ENCODE measurements at regions not wholly inside any gene's neighbourhood (a gene's known extent, or its start where the extent isn't known, plus 50 kb on each side); places are given as distances from the start of the nearest gene placed in this dataset.

GRCh38 chr14:53304726-53305381 lies 151.7 kb upstream of the DDHD1 start:
- H3K4me3 Mint-ChIP-seq: no peak overlapping the region
- peaks cover 8% of the 10 kb centered on the region for H3K27me3 Mint-ChIP-seq (ENCODE audit: insufficient read depth)
- H3K4me1 Mint-ChIP-seq (ENCODE audit: low read depth): peaks cover 2% of the 10 kb centered on the region
- no peak for DNase-seq (ENCODE audit: low spot score)
- H3K9me3 Mint-ChIP-seq: no peaks in the 10 kb centered on the region
- no peaks in the 10 kb centered on the region for H3K36me3 Mint-ChIP-seq (ENCODE audit: low read depth)
- no peak overlapping the region for H3K27ac Mint-ChIP-seq
- intact Hi-C loops (cut with micrococcal nuclease): loop anchor here (5.0 kb wide), 1 partner anchor 153 kb away; the partner anchor contains the start of gene DDHD1

- Mint-ChIP-seq H3K4me1 (ENCODE audit: low read depth) (no peaks in the 10 kb centered on the region), H3K4me3 (no peak overlapping the region), H3K36me3 (ENCODE audit: low read depth) (no peaks in the 10 kb centered on the region), H3K27me3 (ENCODE audit: insufficient read depth) (no peaks in the 10 kb centered on the region), H3K9me3 (no peaks in the 10 kb centered on the region), H3K27ac (no peak overlapping the region)
- intact Hi-C loops (cut with micrococcal nuclease): loop anchor here (2.0 kb wide), 1 partner anchor 1053 kb away; no protein-coding TSS in a partner anchor
- no peak for DNase-seq (ENCODE audit: low spot score)
These were observed 143.0 kb upstream of the DDHD1 start for GRCh38 chr14:53295985-53296582.

GRCh38 chr14:53295372-53295771 lies 142.2 kb upstream of the DDHD1 start:
- no peaks in the 10 kb centered on the region for H3K27me3 Mint-ChIP-seq (ENCODE audit: insufficient read depth)
- H3K27ac Mint-ChIP-seq: no peak overlapping the region
- DNase-seq (ENCODE audit: low spot score): no peak
- no peaks in the 10 kb centered on the region for H3K36me3 Mint-ChIP-seq (ENCODE audit: low read depth)
- intact Hi-C loops (cut with micrococcal nuclease): no loop called here
- no peaks in the 10 kb centered on the region for H3K4me1 Mint-ChIP-seq (ENCODE audit: low read depth)
- no peaks in the 10 kb centered on the region for H3K9me3 Mint-ChIP-seq
- no peak overlapping the region for H3K4me3 Mint-ChIP-seq

GRCh38 chr14:53286301-53286700 lies 133.2 kb upstream of the DDHD1 start:
- no peaks in the 10 kb centered on the region for H3K4me1 Mint-ChIP-seq (ENCODE audit: low read depth)
- intact Hi-C loops (cut with micrococcal nuclease): no loop called here
- H3K4me3 Mint-ChIP-seq: no peak overlapping the region
- no peak overlapping the region for H3K27ac Mint-ChIP-seq
- DNase-seq (ENCODE audit: low spot score): no peak
- peaks cover 3% of the 10 kb centered on the region for H3K9me3 Mint-ChIP-seq
- H3K27me3 Mint-ChIP-seq (ENCODE audit: insufficient read depth): peaks cover 2% of the 10 kb centered on the region
- H3K36me3 Mint-ChIP-seq (ENCODE audit: low read depth): no peaks in the 10 kb centered on the region

DNA sequence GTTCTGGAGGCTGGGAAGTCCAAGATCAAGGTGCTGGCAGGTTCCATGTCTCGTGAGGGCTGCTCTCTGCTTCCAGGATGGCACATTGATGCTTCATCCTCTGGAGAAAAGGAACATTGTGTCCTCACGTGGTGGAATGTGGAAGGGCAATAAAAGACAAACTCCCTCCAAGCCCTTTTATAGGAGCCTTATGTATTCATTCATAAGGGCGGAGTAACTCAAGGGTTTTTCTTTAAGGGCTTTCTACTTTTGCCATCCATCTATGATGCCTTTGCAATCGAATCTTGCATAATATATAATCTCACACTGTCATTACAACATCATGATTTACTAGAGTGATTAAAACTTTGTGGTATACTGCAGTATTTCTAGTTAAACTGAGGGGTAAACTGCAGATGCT lies 132.7 kb upstream of the DDHD1 start:
- no peaks in the 10 kb centered on the region for H3K4me1 Mint-ChIP-seq (ENCODE audit: low read depth)
- H3K27ac Mint-ChIP-seq: no peak overlapping the region
- H3K9me3 Mint-ChIP-seq: peaks cover 5% of the 10 kb centered on the region
- H3K27me3 Mint-ChIP-seq (ENCODE audit: insufficient read depth): peaks cover 2% of the 10 kb centered on the region
- H3K4me3 Mint-ChIP-seq: no peak overlapping the region
- no peak for DNase-seq (ENCODE audit: low spot score)
- H3K36me3 Mint-ChIP-seq (ENCODE audit: low read depth): no peaks in the 10 kb centered on the region
- intact Hi-C loops (cut with micrococcal nuclease): no loop called here

DNA sequence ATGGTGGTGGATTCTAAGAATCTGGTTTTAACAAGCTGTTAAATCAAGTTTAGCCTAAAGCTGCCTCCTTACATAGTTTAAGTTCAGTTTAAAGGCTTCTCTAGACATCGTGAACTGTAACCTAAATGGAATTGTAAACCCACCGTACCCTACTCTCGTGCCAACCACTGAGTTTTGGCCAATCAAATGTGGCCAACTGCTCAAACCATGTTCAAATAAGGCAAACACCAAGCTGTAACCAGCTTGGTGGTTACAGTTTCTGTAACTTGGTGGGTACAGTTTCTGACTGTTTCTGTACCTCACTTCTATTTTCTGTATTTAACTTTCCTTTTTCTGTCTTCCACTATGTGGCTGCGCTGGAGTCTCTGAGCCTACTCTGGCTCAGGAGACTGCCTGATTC lies 131.9 kb upstream of the DDHD1 start:
- DNase-seq (ENCODE audit: low spot score): no peak
- Mint-ChIP-seq H3K27ac (no peak overlapping the region), H3K9me3 (peaks cover 8% of the 10 kb centered on the region), H3K4me3 (no peak overlapping the region), H3K27me3 (ENCODE audit: insufficient read depth) (peaks cover 2% of the 10 kb centered on the region), H3K36me3 (ENCODE audit: low read depth) (no peaks in the 10 kb centered on the region), H3K4me1 (ENCODE audit: low read depth) (no peaks in the 10 kb centered on the region)
- intact Hi-C loops (cut with micrococcal nuclease): no loop called here

GRCh38 chr14:53278602-53279506 lies 125.7 kb upstream of the DDHD1 start:
- intact Hi-C loops (cut with micrococcal nuclease): no loop called here
- no peaks in the 10 kb centered on the region for H3K4me1 Mint-ChIP-seq (ENCODE audit: low read depth)
- H3K27ac Mint-ChIP-seq: no peak overlapping the region
- no peak overlapping the region for H3K4me3 Mint-ChIP-seq
- no peaks in the 10 kb centered on the region for H3K36me3 Mint-ChIP-seq (ENCODE audit: low read depth)
- DNase-seq (ENCODE audit: low spot score): no peak
- H3K27me3 Mint-ChIP-seq (ENCODE audit: insufficient read depth): no peaks in the 10 kb centered on the region
- H3K9me3 Mint-ChIP-seq: peaks cover 12% of the 10 kb centered on the region

DNA sequence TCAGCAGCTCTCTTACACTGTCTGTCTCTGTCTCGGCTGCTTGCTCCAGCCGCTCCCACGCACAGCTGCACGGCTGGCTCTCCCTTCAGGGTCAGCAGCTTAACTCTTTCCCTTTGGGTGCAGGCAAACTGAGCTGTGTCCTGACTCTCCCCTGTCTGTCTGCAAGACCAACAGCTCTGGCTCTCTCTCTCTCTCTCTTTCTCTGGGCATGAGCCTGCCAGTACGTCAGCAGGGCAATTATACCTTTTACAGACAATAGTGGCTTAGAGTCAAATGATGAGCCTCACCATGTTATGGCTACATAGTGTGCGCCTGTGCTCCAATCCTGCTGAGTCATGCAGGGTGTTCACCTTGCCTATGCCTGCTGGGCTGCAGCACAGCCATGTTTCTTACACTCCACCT lies 120.5 kb upstream of the DDHD1 start:
- H3K27me3 Mint-ChIP-seq (ENCODE audit: insufficient read depth): peaks cover 2% of the 10 kb centered on the region
- no peaks in the 10 kb centered on the region for H3K36me3 Mint-ChIP-seq (ENCODE audit: low read depth)
- intact Hi-C loops (cut with micrococcal nuclease): no loop called here
- no peak for DNase-seq (ENCODE audit: low spot score)
- H3K4me3 Mint-ChIP-seq: no peak overlapping the region
- no peaks in the 10 kb centered on the region for H3K4me1 Mint-ChIP-seq (ENCODE audit: low read depth)
- no peak overlapping the region for H3K27ac Mint-ChIP-seq
- H3K9me3 Mint-ChIP-seq: no peaks in the 10 kb centered on the region

DNA sequence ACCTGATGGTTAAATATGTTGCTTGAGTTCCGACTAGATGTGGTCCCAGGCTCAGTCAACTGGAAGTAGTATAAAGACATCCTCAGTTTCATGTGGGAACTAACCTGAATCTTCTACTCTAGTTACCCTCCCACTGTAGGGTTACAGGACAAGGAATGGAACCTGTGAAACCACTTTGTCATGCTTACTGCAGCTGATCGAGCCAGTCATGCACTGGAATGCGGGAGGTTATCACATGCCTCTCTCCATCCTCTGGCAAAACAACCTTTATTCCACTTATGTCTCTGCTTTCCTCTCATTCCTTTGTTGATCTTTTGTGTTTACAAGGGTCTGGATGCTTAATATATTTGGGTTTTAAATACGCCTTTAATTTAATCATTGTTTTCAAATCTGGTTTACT lies 111.9 kb upstream of the DDHD1 start:
- H3K36me3 Mint-ChIP-seq (ENCODE audit: low read depth): no peaks in the 10 kb centered on the region
- intact Hi-C loops (cut with micrococcal nuclease): no loop called here
- no peak overlapping the region for H3K4me3 Mint-ChIP-seq
- no peak for DNase-seq (ENCODE audit: low spot score)
- no peaks in the 10 kb centered on the region for H3K4me1 Mint-ChIP-seq (ENCODE audit: low read depth)
- peaks cover 5% of the 10 kb centered on the region for H3K27me3 Mint-ChIP-seq (ENCODE audit: insufficient read depth)
- no peak overlapping the region for H3K27ac Mint-ChIP-seq
- H3K9me3 Mint-ChIP-seq: peaks cover 23% of the 10 kb centered on the region

GRCh38 chr14:53260928-53261327 lies 107.8 kb upstream of the DDHD1 start:
- peaks cover 6% of the 10 kb centered on the region for H3K27me3 Mint-ChIP-seq (ENCODE audit: insufficient read depth)
- no peak overlapping the region for H3K27ac Mint-ChIP-seq
- no peak for DNase-seq (ENCODE audit: low spot score)
- H3K9me3 Mint-ChIP-seq: peaks cover 26% of the 10 kb centered on the region
- H3K4me1 Mint-ChIP-seq (ENCODE audit: low read depth): no peaks in the 10 kb centered on the region
- H3K36me3 Mint-ChIP-seq (ENCODE audit: low read depth): no peaks in the 10 kb centered on the region
- intact Hi-C loops (cut with micrococcal nuclease): no loop called here
- H3K4me3 Mint-ChIP-seq: no peak overlapping the region

DNA sequence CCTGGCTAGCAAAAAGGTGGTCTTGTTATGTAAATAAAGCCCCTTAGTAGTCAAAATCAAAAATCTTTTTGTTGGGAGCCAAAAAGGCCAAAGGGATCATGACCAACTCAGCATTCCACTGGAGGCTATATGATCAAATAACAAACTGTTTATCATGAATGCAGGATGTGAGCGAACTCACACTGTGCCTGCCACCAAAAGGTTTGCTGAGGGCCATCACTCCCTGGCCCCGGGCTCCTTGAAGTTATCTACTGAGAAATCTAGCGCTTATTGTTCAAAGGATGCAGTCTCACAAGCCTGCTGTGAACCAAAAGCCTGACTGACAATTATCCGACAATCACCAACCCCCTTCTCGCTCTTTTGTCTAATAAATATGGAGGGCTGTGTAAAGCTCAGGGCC lies 107.2 kb upstream of the DDHD1 start:
- no peaks in the 10 kb centered on the region for H3K4me1 Mint-ChIP-seq (ENCODE audit: low read depth)
- no peak overlapping the region for H3K4me3 Mint-ChIP-seq
- peaks cover 27% of the 10 kb centered on the region for H3K9me3 Mint-ChIP-seq
- no peak overlapping the region for H3K27ac Mint-ChIP-seq
- H3K36me3 Mint-ChIP-seq (ENCODE audit: low read depth): no peaks in the 10 kb centered on the region
- DNase-seq (ENCODE audit: low spot score): no peak
- intact Hi-C loops (cut with micrococcal nuclease): no loop called here
- H3K27me3 Mint-ChIP-seq (ENCODE audit: insufficient read depth): peaks cover 6% of the 10 kb centered on the region

DNA sequence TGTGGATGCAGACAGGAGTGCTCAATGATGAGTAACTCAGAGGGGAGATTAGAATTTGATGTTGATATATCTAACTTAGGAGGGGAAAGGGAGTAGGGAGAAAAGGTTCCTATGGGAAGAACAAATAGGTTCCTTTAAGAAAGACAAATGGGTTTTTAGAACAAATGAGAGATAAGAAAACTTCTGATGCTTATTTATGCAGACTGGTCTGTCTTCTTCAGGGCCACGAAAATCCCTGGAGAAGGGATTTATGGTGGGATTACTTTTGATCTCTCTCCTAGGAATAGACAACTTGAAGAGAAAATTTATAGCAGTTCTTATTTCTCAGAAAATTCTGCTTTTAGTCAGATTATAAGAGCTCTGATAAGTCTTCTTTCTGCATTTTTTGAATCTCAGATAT lies 99.0 kb upstream of the DDHD1 start:
- Mint-ChIP-seq H3K27ac (no peak overlapping the region), H3K4me3 (no peak overlapping the region), H3K9me3 (peaks cover 12% of the 10 kb centered on the region), H3K4me1 (ENCODE audit: low read depth) (no peaks in the 10 kb centered on the region), H3K27me3 (ENCODE audit: insufficient read depth) (peaks cover 7% of the 10 kb centered on the region), H3K36me3 (ENCODE audit: low read depth) (no peaks in the 10 kb centered on the region)
- intact Hi-C loops (cut with micrococcal nuclease): no loop called here
- DNase-seq (ENCODE audit: low spot score): no peak

GRCh38 chr14:53249059-53249458 lies 95.9 kb upstream of the DDHD1 start:
- intact Hi-C loops (cut with micrococcal nuclease): no loop called here
- H3K4me3 Mint-ChIP-seq: no peak overlapping the region
- H3K9me3 Mint-ChIP-seq: peaks cover 16% of the 10 kb centered on the region
- H3K27ac Mint-ChIP-seq: no peak overlapping the region
- peaks cover 7% of the 10 kb centered on the region for H3K27me3 Mint-ChIP-seq (ENCODE audit: insufficient read depth)
- no peaks in the 10 kb centered on the region for H3K36me3 Mint-ChIP-seq (ENCODE audit: low read depth)
- no peaks in the 10 kb centered on the region for H3K4me1 Mint-ChIP-seq (ENCODE audit: low read depth)
- DNase-seq (ENCODE audit: low spot score): no peak

Measured in activated T-helper 1 cell treated with anti-CD3 and anti-CD28 coated beads, Interleukin-12 subunit alpha, Interleukin-12 subunit beta, Interleukin-2, Interleukin-4 antibody, amounts not matched to agents 30 ng/mL and 10 ng/mL and 1 ng/mL, durations not matched to agents 14 hours and 24 hours and 36 hours (primary cell).